SK-N-MC (cell line): ENCODE measurements at regions not wholly inside any gene's neighbourhood (a gene's known extent, or its start where the extent isn't known, plus 50 kb on each side); places are given as distances from the start of the nearest gene placed in this dataset.
A peak's percentile ranks its signal among the peaks of the same experiment; 100 is the strongest.

Source experiments
- DNase-seq: peaks from one replicate; pipeline ENCODE4 v3.0.0-alpha.2; 2011; ENCODE audit warnings: low read depth, low spot score
- H3K27ac ChIP-seq: fragments of 200-600 bp; sonication (generic); 2 replicates; pipeline ENCODE4 v1.5.1; 2016; ENCODE audit warnings: mixed run types
- H3K36me3 ChIP-seq: fragments of 200-600 bp; sonication (generic); 2 replicates; pipeline ENCODE4 v1.6.1; 2017; ENCODE audit warnings: antibody characterized with exemption, low read length, mixed read lengths; ENCODE audit not compliant: insufficient read depth
- H3K4me3 ChIP-seq: fragments of 200-600 bp; sonication (generic); 2 replicates; pipeline ENCODE4 v1.5.1; 2016
- H3K9ac ChIP-seq: fragments of 200-600 bp; sonication (generic); 2 replicates; pipeline ENCODE4 v1.8.0; 2017; ENCODE audit warnings: mixed run types, mixed read lengths; ENCODE audit not compliant: insufficient read length
- H3K9me3 ChIP-seq: fragments of 200-600 bp; sonication (generic); 2 replicates; pipeline ENCODE4 v1.6.1; 2017; ENCODE audit warnings: low read depth, mild to moderate bottlenecking, antibody characterized with exemption, low read length, moderate library complexity, mixed read lengths
- EZH2 ChIP-seq: fragments of 200-600 bp; sonication (generic); IDR thresholded peaks from one replicate; pipeline ENCODE4 v1.6.1; 2017; ENCODE audit warnings: antibody characterized with exemption
- FOXP2 ChIP-seq: optimal IDR thresholded peaks from 2 replicates; pipeline ENCODE3; 2011; ENCODE audit warnings: mild to moderate bottlenecking, moderate library complexity; ENCODE audit not compliant: insufficient read depth; ENCODE audit errors: extremely low read length, control extremely low read depth
- POLR2AphosphoS5 ChIP-seq: IDR thresholded peaks from 2 replicates; pipeline ENCODE4 v1.6.1; 2012; ENCODE audit warnings: mild to moderate bottlenecking, low read depth, low read length, borderline replicate concordance

DNA sequence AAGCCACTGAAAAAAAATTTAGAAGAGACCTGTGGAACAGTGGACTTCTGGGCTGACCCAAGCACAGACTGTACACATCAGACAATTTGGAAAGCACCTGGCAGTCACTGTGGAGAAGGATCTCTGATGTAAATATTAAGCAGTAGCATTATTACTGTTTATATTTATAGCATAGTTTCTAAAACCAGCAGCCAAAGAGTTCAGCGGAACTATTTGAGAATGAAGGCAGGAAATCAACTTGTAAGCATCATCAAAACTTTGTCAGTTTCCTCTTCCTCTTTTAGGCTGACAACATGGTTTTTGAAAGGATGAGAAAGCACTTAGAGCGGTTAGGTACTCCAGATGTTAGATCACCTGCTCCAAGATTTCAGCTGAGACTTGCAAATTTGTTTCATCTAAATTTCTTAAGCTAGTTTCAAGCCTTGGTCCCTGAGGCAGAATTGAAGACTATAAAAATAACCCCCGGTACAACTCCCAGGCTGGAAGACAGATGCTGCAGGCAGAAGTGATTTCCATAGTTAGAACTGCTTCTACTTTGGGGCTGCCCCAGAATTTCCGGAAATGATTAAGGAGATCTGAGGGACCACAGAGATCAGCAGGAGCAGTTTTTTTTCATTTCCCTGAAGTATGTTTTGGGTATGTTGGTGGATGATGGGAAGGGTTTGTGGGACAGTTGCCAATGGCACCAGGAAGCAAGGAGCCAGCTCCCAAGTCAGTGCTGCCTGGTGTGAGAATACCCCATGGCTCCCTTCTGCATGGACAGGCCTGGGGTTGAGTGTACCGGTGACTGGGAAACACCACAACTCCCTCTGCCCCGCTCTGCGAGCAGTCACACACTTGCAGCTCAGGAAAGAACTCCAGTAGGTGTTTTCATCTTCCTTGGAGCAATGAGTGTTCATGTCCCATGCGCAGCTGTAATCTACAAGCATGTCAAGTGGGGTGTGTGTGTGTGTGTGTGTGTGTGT is 354.5 kb downstream of the NUAK1 start:
- peak; percentile 10 for DNase-seq
- TF ChIP-seq POLR2AphosphoS5 (no peak), FOXP2 (no peak), EZH2 (no peak)
- Histone ChIP-seq H3K9ac (no peak overlapping the region), H3K27ac (no peak overlapping the region), H3K9me3 (no peaks in the 10 kb centered on the region), H3K4me3 (no peak overlapping the region), H3K36me3 (no peaks in the 10 kb centered on the region)

DNA sequence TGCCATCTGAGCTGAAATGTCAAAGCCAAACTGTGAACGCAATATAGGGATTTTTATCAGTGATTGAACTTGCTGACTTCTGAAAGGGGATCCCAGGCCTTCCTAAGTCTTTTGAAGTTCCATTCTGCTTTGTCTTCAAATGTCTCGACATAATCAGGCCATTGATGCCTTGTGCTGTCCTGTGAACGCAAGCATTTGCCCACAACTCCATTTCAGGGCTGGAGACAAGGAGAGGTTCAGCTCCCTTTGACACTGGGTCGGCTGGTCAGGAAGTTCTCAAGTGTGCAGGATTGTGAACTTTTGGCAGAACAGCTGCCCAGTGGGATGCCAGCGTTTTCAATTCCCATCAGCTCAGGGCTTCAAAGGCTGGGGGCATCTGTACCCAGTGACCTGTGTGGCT is 345.3 kb downstream of the NUAK1 start:
- Histone ChIP-seq H3K27ac (no peak overlapping the region), H3K4me3 (no peak overlapping the region), H3K9me3 (no peaks in the 10 kb centered on the region), H3K9ac (no peak overlapping the region), H3K36me3 (no peaks in the 10 kb centered on the region)
- DNase-seq: no peak
- TF ChIP-seq EZH2 (no peak), FOXP2 (no peak), POLR2AphosphoS5 (no peak)

- TF ChIP-seq POLR2AphosphoS5: no peak
- no peak for TF ChIP-seq FOXP2
- TF ChIP-seq EZH2: no peak
- no peaks in the 10 kb centered on the region for H3K9me3 ChIP-seq
- H3K36me3 ChIP-seq: no peaks in the 10 kb centered on the region
- H3K27ac ChIP-seq: no peak overlapping the region
- H3K4me3 ChIP-seq: no peak overlapping the region
- H3K9ac ChIP-seq: no peak overlapping the region
- no peak for DNase-seq
Observed at GRCh38 chr12:105798256-105798845, 340.4 kb downstream of the NUAK1 start.

DNA sequence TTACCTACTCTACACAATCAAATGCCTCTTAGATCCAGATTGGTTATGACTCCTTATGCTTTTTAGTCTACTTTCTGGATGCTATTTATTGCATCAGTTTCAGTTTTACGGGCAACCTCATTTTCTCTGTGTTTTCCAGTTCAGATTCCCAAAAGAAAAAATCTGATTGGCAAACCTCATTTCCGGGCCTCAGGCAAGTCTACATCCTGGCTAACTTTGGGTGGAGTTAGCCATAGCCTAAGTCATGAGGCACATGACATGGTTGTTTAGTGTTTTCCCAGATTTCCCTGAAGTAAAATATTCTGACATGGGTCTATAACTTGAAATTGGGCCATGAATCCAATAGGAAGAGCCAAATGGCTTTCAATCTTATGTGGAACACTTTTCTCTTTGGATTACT is 339.7 kb downstream of the NUAK1 start:
- H3K9me3 ChIP-seq: no peaks in the 10 kb centered on the region
- H3K36me3 ChIP-seq: no peaks in the 10 kb centered on the region
- TF ChIP-seq POLR2AphosphoS5 (no peak), EZH2 (no peak), FOXP2 (no peak)
- no peak for DNase-seq
- no peak overlapping the region for H3K9ac ChIP-seq
- H3K27ac ChIP-seq: no peak overlapping the region
- H3K4me3 ChIP-seq: no peak overlapping the region

DNA sequence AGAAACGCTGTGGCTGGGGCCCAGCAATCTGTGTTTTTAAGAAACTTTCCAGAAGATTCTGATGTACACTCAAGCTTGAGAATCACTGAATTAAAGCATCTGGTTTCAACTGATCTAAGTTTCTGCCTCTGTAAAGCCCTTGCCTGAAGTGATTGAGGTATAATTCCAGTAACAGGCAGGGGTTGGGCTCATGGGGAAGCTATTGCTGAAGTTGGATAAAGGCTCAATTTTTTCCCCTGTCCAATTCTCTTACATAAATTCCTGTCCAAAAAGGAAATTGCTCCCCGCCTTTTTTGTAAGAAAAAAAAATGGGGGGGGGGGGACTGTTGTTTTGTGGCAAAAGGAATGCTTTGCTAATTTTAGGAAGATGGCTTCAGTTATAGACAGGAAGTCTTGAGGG is 337.4 kb downstream of the NUAK1 start:
- no peak for TF ChIP-seq EZH2
- TF ChIP-seq FOXP2: no peak
- no peak for TF ChIP-seq POLR2AphosphoS5
- Histone ChIP-seq H3K4me3 (no peak overlapping the region), H3K9ac (no peak overlapping the region), H3K36me3 (no peaks in the 10 kb centered on the region), H3K9me3 (no peaks in the 10 kb centered on the region), H3K27ac (no peak overlapping the region)
- no peak for DNase-seq

DNA sequence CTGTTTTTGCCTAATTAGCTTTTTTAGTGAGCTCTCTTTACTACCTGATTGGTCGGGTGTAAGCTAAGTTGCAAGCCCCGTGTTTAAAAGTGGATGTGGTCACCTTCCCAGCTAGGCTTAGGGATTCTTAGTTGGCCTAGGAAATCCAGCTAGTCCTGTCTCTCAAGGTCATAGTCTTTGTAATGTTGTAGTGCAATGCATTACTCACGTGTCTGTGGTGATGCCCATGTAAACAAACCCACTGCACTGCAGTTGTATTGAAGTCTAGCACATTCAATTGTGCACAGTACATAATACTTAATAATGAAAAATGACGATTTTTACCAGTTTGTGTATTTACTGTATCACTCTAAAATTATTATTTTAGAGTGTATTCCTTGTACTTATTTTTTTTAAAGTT is 335.5 kb downstream of the NUAK1 start:
- DNase-seq: no peak
- Histone ChIP-seq H3K4me3 (no peak overlapping the region), H3K36me3 (no peaks in the 10 kb centered on the region), H3K9me3 (no peaks in the 10 kb centered on the region), H3K27ac (no peak overlapping the region), H3K9ac (no peak overlapping the region)
- TF ChIP-seq FOXP2 (no peak), POLR2AphosphoS5 (no peak), EZH2 (no peak)

DNA sequence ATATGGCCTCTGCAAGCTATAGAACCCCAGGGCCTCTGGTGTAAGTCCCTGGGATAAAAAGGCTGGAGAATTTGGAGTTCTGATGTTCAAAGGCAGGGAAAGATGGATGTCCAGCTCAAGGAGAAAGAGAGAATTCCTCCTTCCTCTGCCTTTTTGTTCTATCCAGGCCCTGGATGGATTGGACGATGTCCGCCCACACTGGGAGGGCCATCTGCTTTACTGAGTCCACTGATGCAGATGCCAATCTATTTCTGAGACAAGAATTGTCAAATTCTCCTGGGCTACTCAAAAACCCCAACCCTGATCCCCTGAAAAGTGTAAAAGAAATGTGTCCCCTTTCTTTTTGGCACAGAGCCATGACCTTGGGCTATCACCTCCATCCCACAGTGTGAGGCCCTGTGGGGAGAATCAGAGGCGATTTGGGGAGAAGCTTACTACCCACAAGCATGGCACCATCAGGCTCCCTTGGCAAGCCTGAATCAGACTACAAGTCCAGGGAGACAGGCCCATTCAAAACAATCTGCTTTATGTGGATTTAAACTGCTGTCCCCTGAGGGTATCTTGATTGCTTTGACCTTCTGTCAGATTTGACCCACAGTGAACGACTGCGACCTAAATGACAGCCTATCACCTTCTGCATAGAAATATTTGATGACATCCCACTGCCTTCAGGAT is 334.0 kb downstream of the NUAK1 start:
- no peaks in the 10 kb centered on the region for H3K36me3 ChIP-seq
- no peaks in the 10 kb centered on the region for H3K9me3 ChIP-seq
- no peak overlapping the region for H3K27ac ChIP-seq
- H3K4me3 ChIP-seq: no peak overlapping the region
- no peak for DNase-seq
- H3K9ac ChIP-seq: no peak overlapping the region
- TF ChIP-seq FOXP2 (no peak), POLR2AphosphoS5 (no peak), EZH2 (no peak)

- no peak overlapping the region for H3K9ac ChIP-seq
- H3K36me3 ChIP-seq: no peaks in the 10 kb centered on the region
- no peaks in the 10 kb centered on the region for H3K9me3 ChIP-seq
- TF ChIP-seq FOXP2: no peak
- H3K27ac ChIP-seq: no peak overlapping the region
- H3K4me3 ChIP-seq: no peak overlapping the region
- no peak for DNase-seq
Observed at GRCh38 chr12:105805730-105806399, 332.9 kb downstream of the NUAK1 start.
